ES-I3 (cell line): ENCODE measurements at regions not wholly inside any gene's neighbourhood (a gene's known extent, or its start where the extent isn't known, plus 50 kb on each side); places are given as distances from the start of the nearest gene placed in this dataset.

ENCODE experiments used
- H3K36me3 ChIP-seq: 2 replicates; pipeline ENCODE4 v1.6.1; 2013; ENCODE audit warnings: mild to moderate bottlenecking, low read length, control low read depth, moderate library complexity; ENCODE audit not compliant: insufficient read depth
- H3K4me1 ChIP-seq: 2 replicates; pipeline ENCODE4 v1.6.1; 2013; ENCODE audit warnings: mild to moderate bottlenecking, control low read depth, low read length; ENCODE audit not compliant: insufficient read depth
- H3K9ac ChIP-seq: 2 replicates; pipeline ENCODE4 v1.6.1; 2013; ENCODE audit warnings: low read depth, mild to moderate bottlenecking, low read length, moderate library complexity
- H3K9me3 ChIP-seq: 2 replicates; pipeline ENCODE4 v1.6.1; 2013; ENCODE audit warnings: mild to moderate bottlenecking, low read length, moderate library complexity; ENCODE audit not compliant: control insufficient read depth, insufficient read depth

- Histone ChIP-seq H3K4me1 (no peaks in the 10 kb centered on the region), H3K9me3 (peaks cover 18% of the 10 kb centered on the region; the same call in 1 of the 2 replicates), H3K36me3 (no peaks in the 10 kb centered on the region; the same call in 1 of the 2 replicates), H3K9ac (no peak overlapping the region)
These were observed 142.1 kb upstream of the ARL4C start for GRCh38 chr2:234638966-234639365.

- H3K36me3 ChIP-seq: no peaks in the 10 kb centered on the region; the same call in 1 of the 2 replicates
- H3K4me1 ChIP-seq: peaks cover 25% of the 10 kb centered on the region
- H3K9ac ChIP-seq: no peak overlapping the region
These were observed 138.4 kb upstream of the ARL4C start for GRCh38 chr2:234635284-234635683.

GRCh38 chr2:234633581-234634230 is 136.8 kb upstream of the ARL4C start:
- Histone ChIP-seq H3K9me3 (peaks cover 8% of the 10 kb centered on the region), H3K9ac (no peak overlapping the region), H3K4me1 (peaks cover 25% of the 10 kb centered on the region), H3K36me3 (no peaks in the 10 kb centered on the region)

More at GRCh38 chr2:234635284-234635683, 138.4 kb upstream of the ARL4C start:
- peaks cover 7% of the 10 kb centered on the region; the same call in 1 of the 2 replicates for H3K9me3 ChIP-seq

- Histone ChIP-seq H3K9me3 (peaks cover 9% of the 10 kb centered on the region), H3K36me3 (no peaks in the 10 kb centered on the region), H3K4me1 (peaks cover 25% of the 10 kb centered on the region), H3K9ac (no peak overlapping the region)
These were observed 135.9 kb upstream of the ARL4C start for GRCh38 chr2:234632527-234633391.

- no peak overlapping the region for H3K9ac ChIP-seq
These were observed 135.0 kb upstream of the ARL4C start for GRCh38 chr2:234631646-234632514.

GRCh38 chr2:234630801-234631261 is 133.9 kb upstream of the ARL4C start:
- H3K36me3 ChIP-seq: no peaks in the 10 kb centered on the region
- peaks cover 25% of the 10 kb centered on the region for H3K4me1 ChIP-seq
- peaks cover 3% of the 10 kb centered on the region; the same call in 1 of the 2 replicates for H3K9me3 ChIP-seq
- H3K9ac ChIP-seq: no peak overlapping the region

More at GRCh38 chr2:234631646-234632514, 135.0 kb upstream of the ARL4C start:
- peaks cover 9% of the 10 kb centered on the region for H3K9me3 ChIP-seq
- peaks cover 25% of the 10 kb centered on the region for H3K4me1 ChIP-seq
- no peaks in the 10 kb centered on the region for H3K36me3 ChIP-seq

GRCh38 chr2:234629596-234629995 is 132.7 kb upstream of the ARL4C start:
- no peak overlapping the region for H3K9ac ChIP-seq
- H3K36me3 ChIP-seq: no peaks in the 10 kb centered on the region
- H3K4me1 ChIP-seq: peaks cover 25% of the 10 kb centered on the region
- peaks cover 3% of the 10 kb centered on the region; the same call in 1 of the 2 replicates for H3K9me3 ChIP-seq

GRCh38 chr2:234628953-234629352 is 132.1 kb upstream of the ARL4C start:
- Histone ChIP-seq H3K9ac (no peak overlapping the region), H3K36me3 (no peaks in the 10 kb centered on the region), H3K4me1 (peaks cover 25% of the 10 kb centered on the region), H3K9me3 (peaks cover 3% of the 10 kb centered on the region; the same call in 1 of the 2 replicates)

GRCh38 chr2:234627308-234627707 is 130.4 kb upstream of the ARL4C start:
- Histone ChIP-seq H3K9me3 (peaks cover 3% of the 10 kb centered on the region; the same call in 1 of the 2 replicates), H3K36me3 (no peaks in the 10 kb centered on the region), H3K9ac (no peak overlapping the region), H3K4me1 (peaks cover 21% of the 10 kb centered on the region)

GRCh38 chr2:234626566-234627130 is 129.8 kb upstream of the ARL4C start:
- Histone ChIP-seq H3K9ac (no peak overlapping the region), H3K4me1 (peaks cover 15% of the 10 kb centered on the region), H3K36me3 (no peaks in the 10 kb centered on the region), H3K9me3 (peaks cover 3% of the 10 kb centered on the region; the same call in 1 of the 2 replicates)

- H3K4me1 ChIP-seq: peaks cover 7% of the 10 kb centered on the region
These were observed 128.9 kb upstream of the ARL4C start for GRCh38 chr2:234625626-234626250.

GRCh38 chr2:234623521-234623991 is 126.7 kb upstream of the ARL4C start:
- Histone ChIP-seq H3K9me3 (no peaks in the 10 kb centered on the region; the same call in 1 of the 2 replicates), H3K36me3 (no peaks in the 10 kb centered on the region), H3K4me1 (peaks cover 6% of the 10 kb centered on the region), H3K9ac (no peak overlapping the region)

More at GRCh38 chr2:234625626-234626250, 128.9 kb upstream of the ARL4C start:
- H3K9ac ChIP-seq: no peak overlapping the region
- no peaks in the 10 kb centered on the region for H3K36me3 ChIP-seq
- H3K9me3 ChIP-seq: peaks cover 3% of the 10 kb centered on the region; the same call in 1 of the 2 replicates

GRCh38 chr2:234621120-234621519 is 124.2 kb upstream of the ARL4C start:
- Histone ChIP-seq H3K36me3 (no peaks in the 10 kb centered on the region), H3K4me1 (peaks cover 6% of the 10 kb centered on the region), H3K9ac (no peak overlapping the region), H3K9me3 (no peaks in the 10 kb centered on the region)
